Skeletal muscle satellite cell (primary cell): ENCODE measurements at regions not wholly inside any gene's neighbourhood (a gene's known extent, or its start where the extent isn't known, plus 50 kb on each side); places are given as distances from the start of the nearest gene placed in this dataset.
"Not testable (repeated sequence)": the region's sequence is repeated elsewhere in the genome, so short reads cannot be mapped to it uniquely, and the experiment has no call there.

Experiments used
- H3K27me3 ChIP-seq: 2 replicates; pipeline ENCODE4 v1.7.0; 2013; ENCODE audit warnings: low read length; ENCODE audit not compliant: control insufficient read depth, insufficient read depth
- H3K36me3 ChIP-seq: 2 replicates; pipeline ENCODE4 v1.7.0; 2013; ENCODE audit warnings: mild to moderate bottlenecking, control low read depth, low read length; ENCODE audit not compliant: insufficient read depth
- H3K4me1 ChIP-seq: 2 replicates; pipeline ENCODE4 v1.7.0; 2013; ENCODE audit warnings: low read length; ENCODE audit not compliant: control insufficient read depth, insufficient read depth
- H3K4me2 ChIP-seq: 2 replicates; pipeline ENCODE4 v1.7.0; 2013; ENCODE audit warnings: mild to moderate bottlenecking, low read length
- H3K4me3 ChIP-seq: 2 replicates; pipeline ENCODE4 v1.7.0; 2013; ENCODE audit warnings: low read length
- H3K9ac ChIP-seq: 2 replicates; pipeline ENCODE4 v1.7.0; 2013; ENCODE audit warnings: mild to moderate bottlenecking, low read depth, low read length, moderate library complexity
- H3K9me3 ChIP-seq: replicated peaks from 2 replicates; pipeline ENCODE4 v1.7.0; 2013; ENCODE audit warnings: mild to moderate bottlenecking, control low read depth, low read length

GRCh38 chr1:221989741-221990140 is 247.9 kb upstream of the DUSP10 start:
- H3K4me3 ChIP-seq: no peak overlapping the region
- no peak overlapping the region for H3K4me2 ChIP-seq
- peak overlapping the region; percentile 38 for H3K9ac ChIP-seq
- no peaks in the 10 kb centered on the region for H3K9me3 ChIP-seq
- H3K36me3 ChIP-seq: no peaks in the 10 kb centered on the region
- no peaks in the 10 kb centered on the region for H3K27me3 ChIP-seq
- peaks cover 61% of the 10 kb centered on the region for H3K4me1 ChIP-seq

DNA sequence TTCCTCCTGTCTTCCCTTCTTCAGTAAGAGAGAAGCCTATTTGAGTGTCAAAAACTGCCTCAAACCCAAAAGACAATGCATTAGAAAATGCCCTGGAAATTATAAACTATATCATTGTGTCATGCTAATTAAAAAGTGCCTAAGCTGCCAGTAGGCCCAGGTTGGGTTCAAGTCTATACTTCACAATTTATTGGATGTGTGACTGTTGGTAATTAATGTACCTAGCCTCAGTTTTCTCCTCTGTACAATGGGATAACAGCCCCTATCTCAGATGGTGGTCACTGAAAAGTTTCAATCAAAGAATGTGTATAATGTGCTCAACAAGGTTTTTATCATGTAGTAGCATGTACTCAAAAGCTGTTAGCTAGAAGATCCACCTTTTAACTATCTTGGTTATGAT is 246.9 kb upstream of the DUSP10 start:
- H3K36me3 ChIP-seq: no peaks in the 10 kb centered on the region
- no peak overlapping the region for H3K4me3 ChIP-seq
- H3K9ac ChIP-seq: peak overlapping the region; percentile 58
- no peaks in the 10 kb centered on the region for H3K27me3 ChIP-seq
- peaks cover 52% of the 10 kb centered on the region for H3K4me1 ChIP-seq
- H3K9me3 ChIP-seq: no peaks in the 10 kb centered on the region
- H3K4me2 ChIP-seq: no peak overlapping the region

DNA sequence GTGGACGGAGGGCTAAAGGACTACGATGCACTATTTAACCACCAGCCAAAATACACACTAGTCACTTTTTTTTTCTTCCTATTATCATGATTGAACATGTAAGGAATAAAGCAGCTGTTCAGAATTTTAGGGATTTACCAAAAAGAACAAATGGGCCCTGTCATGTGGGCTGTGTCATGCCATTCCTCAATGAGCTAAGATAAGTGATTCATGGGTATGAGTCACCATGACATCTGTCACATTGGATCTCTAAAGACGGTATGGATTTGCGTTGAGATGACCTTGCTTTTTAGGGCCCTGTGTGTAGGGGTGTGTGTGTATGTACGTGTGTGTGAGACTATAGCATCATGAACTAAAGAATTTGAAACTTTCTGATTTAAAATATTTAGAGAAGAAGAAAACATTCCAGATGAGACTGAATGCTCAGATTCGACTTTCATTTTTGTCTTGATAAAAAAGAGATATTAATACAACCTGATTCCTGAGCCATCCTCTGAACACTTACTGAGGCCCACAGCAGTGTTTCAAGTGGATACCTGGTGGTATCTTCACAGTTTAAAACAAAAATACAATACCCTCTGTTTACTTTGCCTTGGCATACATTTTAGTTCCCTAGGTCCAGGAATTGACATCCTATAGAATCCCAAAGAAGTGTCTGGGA is 246.1 kb upstream of the DUSP10 start:
- H3K9me3 ChIP-seq: no peaks in the 10 kb centered on the region
- H3K27me3 ChIP-seq: no peaks in the 10 kb centered on the region
- H3K4me1 ChIP-seq: peaks cover 50% of the 10 kb centered on the region
- H3K9ac ChIP-seq: peak overlapping the region; percentile 58
- no peak overlapping the region for H3K4me3 ChIP-seq
- no peak overlapping the region for H3K4me2 ChIP-seq
- H3K36me3 ChIP-seq: no peaks in the 10 kb centered on the region

DNA sequence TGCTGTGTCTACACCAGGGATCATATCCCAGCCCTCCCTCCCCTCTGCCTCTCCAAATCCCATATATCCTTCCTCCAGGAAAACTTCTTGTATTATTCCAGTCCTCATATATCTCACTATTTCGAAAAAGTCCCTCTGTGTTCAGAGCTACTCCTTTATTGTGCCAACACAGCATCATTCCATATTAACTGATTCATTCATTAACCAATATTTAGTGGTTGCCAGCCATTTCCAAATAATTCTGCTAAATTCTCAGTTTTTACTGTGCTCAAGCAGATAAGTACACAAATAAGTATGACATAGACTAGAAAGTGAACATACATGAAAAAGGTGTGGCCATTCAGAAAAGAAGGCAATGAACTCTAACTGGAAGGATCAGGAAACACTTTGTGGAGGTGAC is 241.6 kb upstream of the DUSP10 start:
- H3K27me3 ChIP-seq: no peaks in the 10 kb centered on the region
- no peaks in the 10 kb centered on the region for H3K36me3 ChIP-seq
- no peak overlapping the region for H3K4me3 ChIP-seq
- peaks cover 17% of the 10 kb centered on the region for H3K4me1 ChIP-seq
- H3K9me3 ChIP-seq: no peaks in the 10 kb centered on the region
- no peak overlapping the region for H3K9ac ChIP-seq
- no peak overlapping the region for H3K4me2 ChIP-seq

- Histone ChIP-seq H3K9me3 (no peaks in the 10 kb centered on the region), H3K27me3 (no peaks in the 10 kb centered on the region), H3K4me1 (peaks cover 3% of the 10 kb centered on the region), H3K36me3 (no peaks in the 10 kb centered on the region), H3K4me2 (no peak overlapping the region), H3K9ac (no peak overlapping the region), H3K4me3 (no peak overlapping the region)
Observed at GRCh38 chr1:221981461-221981860, 239.6 kb upstream of the DUSP10 start.

DNA sequence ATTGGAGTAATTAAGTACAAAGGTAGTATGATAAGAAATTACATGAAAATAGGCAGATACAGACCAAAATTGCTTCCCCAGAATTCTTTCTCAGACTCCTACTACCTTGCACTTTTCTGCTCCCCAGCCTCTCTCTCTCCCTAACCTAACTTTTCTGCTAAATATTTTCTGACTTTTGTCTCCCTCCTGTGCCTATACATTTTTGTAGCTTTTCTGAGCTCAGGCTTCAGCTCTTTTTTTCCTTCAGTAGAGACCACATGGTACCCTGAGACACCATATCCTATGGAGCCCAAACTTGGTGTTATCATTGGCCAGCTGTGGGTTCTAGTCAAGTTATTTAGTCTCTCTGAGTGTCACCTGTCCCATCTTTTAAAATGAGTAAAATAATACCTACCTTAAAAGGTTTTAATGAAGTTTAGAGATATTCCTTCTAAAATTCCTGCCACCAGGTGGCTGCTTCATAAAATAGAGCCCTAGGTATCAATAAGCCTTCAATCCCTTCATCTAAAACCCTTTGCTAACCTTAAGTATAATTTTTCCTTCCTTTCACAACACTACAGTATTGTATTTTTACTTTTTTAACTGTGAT is 237.6 kb upstream of the DUSP10 start:
- no peak overlapping the region for H3K4me2 ChIP-seq
- H3K9ac ChIP-seq: no peak overlapping the region

DNA sequence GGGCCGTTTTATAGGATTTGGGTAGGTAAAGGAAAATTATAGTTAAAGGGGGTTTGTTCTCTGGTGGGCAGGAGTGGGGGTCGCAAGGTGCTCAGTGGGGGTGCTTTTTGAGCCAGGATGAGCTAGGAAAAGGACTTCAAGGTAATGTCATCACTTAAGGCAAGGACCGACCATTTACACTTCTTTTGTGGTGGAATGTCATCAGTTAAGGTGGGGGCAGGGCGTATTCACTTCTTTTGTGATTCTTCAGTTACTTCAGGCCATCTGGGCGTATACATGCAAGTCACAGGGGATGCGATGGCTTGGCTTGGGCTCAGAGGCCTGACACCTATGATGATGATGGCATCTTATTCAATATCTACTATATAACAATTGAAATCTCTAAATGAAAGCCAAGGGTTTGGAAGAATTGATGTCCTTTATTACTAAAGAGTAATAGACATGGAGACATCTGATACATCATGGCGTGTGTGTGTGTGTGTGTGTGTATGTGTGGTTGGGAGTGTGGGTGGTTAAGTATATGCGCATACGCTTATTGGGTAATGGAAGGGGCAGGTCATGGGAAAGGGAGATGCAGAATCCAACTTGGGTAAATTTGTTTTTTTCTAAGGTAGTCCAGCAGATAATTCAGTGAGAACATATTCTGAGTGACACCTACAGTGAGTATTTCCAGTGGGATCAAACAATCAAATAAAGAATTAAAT is 236.9 kb upstream of the DUSP10 start:
- not testable (repeated sequence) for H3K9ac ChIP-seq, H3K36me3 ChIP-seq, H3K4me3 ChIP-seq, H3K9me3 ChIP-seq, H3K4me1 ChIP-seq, H3K4me2 ChIP-seq, H3K27me3 ChIP-seq

More for the DNA sequence above, 237.6 kb upstream of the DUSP10 start:
- no peaks in the 10 kb centered on the region for H3K27me3 ChIP-seq
- H3K4me1 ChIP-seq: peaks cover 3% of the 10 kb centered on the region
- no peaks in the 10 kb centered on the region for H3K9me3 ChIP-seq
- H3K36me3 ChIP-seq: no peaks in the 10 kb centered on the region
- H3K4me3 ChIP-seq: no peak overlapping the region

- H3K9ac ChIP-seq, H3K36me3 ChIP-seq, H3K4me1 ChIP-seq, H3K4me3 ChIP-seq, H3K9me3 ChIP-seq, H3K27me3 ChIP-seq, H3K4me2 ChIP-seq: not testable (repeated sequence)
Observed at GRCh38 chr1:221973787-221974186, 231.9 kb upstream of the DUSP10 start.

GRCh38 chr1:221972276-221973235 is 230.7 kb upstream of the DUSP10 start:
- Histone ChIP-seq H3K9me3 (no peaks in the 10 kb centered on the region), H3K27me3 (no peaks in the 10 kb centered on the region), H3K4me1 (peaks cover 8% of the 10 kb centered on the region), H3K9ac (no peak overlapping the region), H3K36me3 (no peaks in the 10 kb centered on the region), H3K4me2 (no peak overlapping the region), H3K4me3 (no peak overlapping the region)

- H3K36me3 ChIP-seq, H3K9me3 ChIP-seq, H3K27me3 ChIP-seq, H3K4me2 ChIP-seq, H3K9ac ChIP-seq, H3K4me1 ChIP-seq, H3K4me3 ChIP-seq: not testable (repeated sequence)
Observed at GRCh38 chr1:221971035-221971434, 229.1 kb upstream of the DUSP10 start.

DNA sequence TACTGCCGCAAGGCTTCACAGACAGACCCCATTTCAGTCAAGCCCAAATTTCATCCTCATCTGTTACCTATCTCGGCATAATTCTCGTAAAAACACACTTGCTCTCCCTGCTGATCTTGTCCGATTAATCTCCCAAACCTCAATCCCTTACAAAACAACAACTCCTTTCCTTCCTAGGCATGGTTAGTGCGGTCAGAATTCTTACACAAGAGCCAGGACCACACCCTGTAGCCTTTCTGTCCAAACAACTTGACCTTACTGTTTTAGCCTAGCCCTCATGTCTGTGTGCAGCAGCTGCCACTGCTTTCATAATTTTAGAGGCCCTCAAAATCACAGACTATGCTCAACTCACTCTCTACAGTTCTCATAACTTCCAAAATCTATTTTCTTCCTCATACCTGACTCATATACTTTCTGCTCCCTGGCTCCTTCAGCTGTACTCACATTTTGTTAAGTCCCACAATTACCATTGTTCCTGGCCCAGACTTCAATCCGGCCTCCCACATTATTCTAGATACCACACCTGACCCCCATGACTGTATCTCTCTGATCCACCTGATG is 227.5 kb upstream of the DUSP10 start:
- H3K36me3 ChIP-seq, H3K4me2 ChIP-seq, H3K9me3 ChIP-seq, H3K4me3 ChIP-seq, H3K27me3 ChIP-seq: not testable (repeated sequence)
- Histone ChIP-seq H3K4me1 (peaks cover 21% of the 10 kb centered on the region), H3K9ac (peak overlapping the region; percentile 46)
